ENCODE measurements at regions not wholly inside any gene's neighbourhood (a gene's known extent, or its start where the extent isn't known, plus 50 kb on each side); places are given as distances from the start of the nearest gene placed in this dataset.
"Not testable (repeated sequence)": the region's sequence is repeated elsewhere in the genome, so short reads cannot be mapped to it uniquely, and the experiment has no call there.

DNA sequence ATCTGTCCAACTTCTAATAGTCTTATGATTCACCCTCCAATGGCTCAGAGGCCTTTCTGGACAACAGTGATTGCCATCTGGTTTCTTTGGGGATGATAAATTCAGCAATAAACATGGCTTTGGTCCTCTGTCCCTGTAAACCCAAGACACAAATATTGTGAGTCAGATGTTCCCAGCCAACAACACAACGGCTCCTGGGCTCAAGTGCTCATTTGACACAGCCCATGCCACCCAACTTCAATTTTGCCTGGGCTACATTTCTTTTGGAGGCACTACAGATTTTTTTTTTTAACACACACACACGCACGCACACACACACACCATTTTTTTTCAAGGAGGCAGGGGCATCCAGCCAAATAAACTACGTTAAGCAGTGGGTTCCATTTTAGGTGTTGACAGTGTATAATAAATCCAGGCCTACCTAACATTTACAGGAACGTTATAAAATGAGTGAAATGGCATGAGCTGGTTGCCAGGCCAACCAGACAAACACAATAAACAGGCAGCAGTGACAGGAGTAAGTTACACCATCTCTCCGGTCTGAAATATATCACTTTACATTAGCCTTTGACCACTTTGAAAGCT lies 939.9 kb upstream of the SOX9 start:
- no peak for DNase-seq

DNA sequence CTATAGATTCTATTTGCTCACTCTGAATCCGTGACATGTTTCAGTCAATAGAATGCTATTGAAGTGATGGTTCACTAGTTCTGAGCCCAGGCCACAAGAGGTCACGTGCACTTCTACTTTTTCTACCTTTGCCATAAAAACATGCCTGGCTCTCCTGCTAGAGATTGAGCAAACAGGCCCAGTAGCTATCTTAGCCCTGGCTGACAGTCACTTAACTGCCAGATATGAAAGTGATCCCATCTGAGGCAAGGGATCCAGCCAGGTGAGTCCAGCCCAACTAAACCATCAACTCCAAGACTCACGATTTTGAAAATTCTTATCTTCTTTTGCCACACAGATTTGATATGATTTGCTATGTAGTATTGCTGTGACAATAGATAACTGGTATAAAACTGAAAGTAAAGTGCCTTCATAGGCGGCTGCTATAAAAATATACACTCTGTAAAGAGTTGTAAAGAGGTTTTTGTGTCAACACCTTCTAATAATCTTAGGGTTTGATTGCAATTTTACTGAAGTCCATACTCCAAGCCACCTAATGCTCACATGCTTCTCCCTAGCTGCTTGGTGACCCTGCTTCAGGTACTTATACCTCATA lies 937.7 kb upstream of the SOX9 start:
- no peak for DNase-seq

DNA sequence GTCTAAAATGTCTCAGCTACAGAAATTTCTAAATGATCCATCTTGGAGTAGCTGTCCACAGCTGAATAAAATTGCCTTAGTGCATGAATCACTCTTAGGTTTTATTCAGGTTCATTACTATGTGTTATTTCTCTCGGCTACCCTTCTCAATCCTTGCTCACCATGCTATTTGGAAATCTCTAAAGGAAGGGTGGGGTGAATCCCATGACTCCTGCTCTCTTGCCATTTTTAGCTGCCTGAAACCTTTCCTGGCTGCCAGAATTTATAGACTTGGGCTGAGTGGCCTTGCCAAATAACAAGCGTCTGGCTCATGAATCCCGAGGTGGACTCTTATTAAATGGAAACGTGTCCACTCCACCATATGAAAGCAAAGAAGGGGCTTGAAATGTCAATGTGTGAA lies 936.1 kb upstream of the SOX9 start:
- DNase-seq, result no peak

DNA sequence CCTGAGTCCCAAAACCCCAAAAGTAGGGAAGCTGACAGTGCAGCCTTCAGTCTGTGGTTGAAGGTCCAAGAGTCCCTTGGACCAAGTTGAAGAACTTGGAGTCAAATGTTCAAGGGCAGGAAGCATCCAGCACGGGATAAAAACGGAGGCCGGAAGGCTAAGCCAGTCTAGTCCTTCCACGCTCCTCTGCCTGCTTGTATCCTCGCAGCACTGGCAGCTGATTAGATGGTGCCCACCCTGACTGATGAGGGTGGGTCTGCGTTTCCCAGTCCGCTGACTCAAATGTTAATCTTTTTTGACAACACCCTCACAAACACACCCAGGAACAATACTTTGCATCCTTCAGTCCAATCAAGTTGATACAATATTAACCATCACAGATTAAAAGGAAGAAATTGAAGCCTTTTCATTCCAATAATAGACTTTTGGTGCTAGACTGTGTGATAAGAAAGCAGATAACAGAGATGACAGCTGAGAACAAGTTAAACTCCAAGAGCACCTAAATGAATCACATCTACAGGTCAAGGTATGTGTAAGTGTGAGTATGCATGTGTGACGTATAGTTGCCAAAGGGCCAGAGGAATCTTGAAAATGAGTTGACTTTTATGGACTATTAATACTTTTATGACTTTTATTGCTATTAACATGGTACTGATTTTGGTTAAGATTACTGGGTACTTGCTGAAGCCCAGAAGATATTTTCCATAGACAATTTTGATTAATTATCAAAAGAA lies 933.5 kb upstream of the SOX9 start:
- DNase-seq, result no peak

DNA sequence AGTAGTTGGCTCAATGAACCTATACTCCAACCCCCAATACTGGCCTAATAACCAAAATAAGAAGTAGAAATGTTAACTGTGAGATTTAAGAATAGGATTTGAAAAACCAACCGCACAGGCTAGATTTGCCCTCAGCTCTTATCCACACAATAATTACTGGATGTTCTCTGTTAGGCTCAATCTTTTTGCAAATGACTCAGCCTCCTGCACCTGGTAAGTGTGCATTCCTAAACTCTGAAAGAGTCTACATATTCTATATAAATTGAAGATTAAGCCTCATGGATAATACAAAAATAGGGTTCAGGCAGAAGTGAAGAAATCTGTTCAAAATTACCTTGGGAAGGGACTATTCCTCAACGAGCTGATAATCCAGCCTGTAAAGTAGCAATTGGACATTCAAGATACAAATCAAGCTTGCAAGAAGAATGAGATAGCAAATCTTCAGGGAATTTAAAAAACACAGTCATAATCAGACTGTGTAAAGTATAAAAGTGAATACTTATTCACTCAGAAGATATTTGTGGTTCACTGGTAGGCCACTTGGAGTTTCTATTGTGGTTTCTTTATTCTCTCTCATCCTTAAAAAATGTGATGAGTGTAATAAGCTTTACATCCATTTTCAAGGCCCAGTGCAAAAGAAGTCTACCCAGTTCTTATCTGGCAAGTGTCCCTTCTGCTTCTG lies 931.9 kb upstream of the SOX9 start:
- no peak for DNase-seq

DNA sequence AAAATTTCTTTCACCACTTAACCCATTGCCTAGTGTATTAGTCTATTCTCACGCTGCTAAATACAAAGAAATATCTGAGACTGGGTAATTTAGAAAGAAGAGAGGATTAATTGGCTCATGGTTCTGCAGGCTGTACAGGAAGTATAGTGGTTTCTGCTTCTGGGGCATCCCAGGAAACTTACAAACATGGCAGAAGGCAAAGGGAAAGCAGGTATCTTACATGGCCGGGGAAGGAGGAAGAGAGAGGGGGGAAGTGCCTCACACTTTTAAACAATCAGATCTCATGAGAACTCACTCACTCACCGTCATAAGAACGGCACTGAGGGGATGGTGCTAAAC lies 931.4 kb upstream of the SOX9 start:
- no peak for DNase-seq

DNA sequence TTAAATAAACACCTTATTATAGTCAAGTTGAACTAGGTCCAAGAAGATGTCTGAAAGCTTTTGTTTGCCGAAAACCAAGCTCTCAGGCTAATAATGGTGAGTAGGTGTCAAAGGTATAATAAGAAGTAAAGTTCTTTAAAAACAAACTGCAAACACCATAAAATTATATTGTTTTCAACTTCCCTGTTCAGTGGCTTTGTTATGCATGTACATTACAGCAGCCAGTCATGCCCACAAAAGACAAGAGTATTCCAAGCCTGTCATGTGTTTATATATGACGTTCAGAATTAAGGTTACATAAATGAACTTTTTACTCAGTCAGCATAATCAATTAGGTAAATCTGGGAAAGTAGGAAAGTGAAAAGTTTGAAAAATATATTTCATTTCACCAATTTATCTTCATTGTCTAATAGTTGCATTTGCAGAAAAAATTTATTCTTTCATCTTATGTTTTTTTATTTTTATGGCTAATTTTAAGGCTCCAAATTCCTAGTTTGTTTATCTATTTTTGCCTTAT lies 928.7 kb upstream of the SOX9 start:
- DNase-seq, result no peak

DNA sequence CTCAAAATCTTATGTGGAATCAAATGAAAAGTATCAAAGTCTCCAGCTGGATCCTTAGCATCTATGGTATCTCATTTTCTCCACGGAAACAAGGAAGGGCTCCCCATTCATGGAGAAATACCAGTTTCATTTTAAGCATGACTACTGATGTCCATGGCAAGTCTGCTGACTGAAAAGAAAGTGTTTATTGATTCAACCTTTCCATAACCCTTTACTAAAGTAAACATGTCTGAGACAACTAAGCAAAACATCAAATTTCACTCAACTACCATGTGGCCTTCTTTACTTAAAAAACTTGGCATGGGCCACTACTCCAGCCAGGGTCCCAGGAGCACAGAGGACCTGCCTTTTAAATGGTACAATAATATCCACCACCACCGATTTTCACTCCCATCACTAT lies 928.0 kb upstream of the SOX9 start:
- no peak for DNase-seq

DNA sequence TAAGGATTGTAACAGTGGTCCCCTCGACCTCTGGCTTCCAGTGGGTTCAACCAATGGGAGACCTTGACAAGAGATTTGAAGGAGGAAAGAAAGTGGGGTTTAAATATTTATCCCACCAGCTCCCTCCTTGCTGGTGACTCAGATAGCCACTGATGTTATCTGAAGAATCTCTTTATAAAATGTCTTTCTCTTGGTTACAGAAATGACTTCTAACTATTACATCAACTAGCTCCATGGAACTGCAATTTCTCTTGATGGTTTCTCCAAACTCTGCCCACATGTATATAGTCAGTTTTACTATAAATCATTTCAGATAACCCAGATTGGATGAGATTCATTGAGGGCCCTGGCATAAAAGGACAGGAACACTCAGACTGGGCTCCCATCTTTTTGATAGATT lies 920.2 kb upstream of the SOX9 start:
- DNase-seq, result no peak

DNA sequence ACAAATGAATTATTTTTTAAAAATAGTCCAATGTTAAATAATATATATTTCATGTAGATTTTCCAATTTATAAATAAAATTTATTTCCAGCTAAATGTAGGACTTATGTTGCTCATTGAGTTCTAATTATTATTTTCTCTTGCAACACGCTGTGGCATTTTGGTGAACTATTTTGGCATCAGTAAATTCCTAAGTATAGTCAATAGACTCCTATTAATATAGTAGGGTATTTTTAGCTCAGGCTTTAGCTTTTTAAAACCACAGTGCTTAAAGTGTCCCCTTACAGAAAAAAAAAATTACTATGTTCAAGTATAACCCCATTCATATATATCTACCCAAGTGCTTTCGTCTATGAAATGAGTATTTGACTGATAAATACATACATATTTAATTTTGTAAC lies 919.2 kb upstream of the SOX9 start:
- DNase-seq, result no peak

DNA sequence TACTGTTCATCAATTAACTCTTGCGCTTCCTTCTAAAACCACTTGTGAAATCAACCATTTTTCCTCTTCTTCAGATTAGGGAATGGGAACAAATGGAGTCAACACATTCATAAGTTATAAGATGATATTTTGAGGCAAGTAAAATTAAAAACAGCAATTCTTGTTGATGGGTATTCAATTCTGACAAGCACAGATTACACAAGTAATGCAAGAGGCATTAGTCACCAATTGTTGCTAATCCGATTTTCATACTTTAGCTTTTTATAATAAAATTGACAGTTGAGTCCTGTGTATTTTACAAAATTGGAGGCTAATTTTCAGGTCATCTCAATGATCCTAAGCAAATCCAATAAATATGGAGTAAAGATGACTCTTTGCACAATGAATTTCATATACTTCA lies 918.4 kb upstream of the SOX9 start:
- no peak for DNase-seq

DNA sequence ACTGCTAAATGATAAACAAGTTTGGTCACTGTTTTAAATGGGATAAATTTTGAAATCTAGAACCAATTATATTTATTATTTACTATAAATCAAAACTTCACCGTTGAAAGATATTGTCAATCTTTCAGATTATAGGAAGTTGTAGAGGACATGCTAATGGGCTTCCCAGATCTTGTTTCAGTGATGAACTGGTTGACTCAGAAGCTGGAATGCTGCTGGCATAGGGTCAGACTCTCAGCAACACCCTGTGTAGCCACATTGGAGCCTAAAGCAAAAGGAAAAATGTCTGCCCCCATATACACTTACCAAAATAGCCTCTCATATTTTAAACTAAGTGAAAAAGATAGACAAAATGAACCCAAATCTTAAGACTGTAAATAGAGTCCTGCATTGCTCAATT lies 916.9 kb upstream of the SOX9 start:
- DNase-seq, result no peak

DNA sequence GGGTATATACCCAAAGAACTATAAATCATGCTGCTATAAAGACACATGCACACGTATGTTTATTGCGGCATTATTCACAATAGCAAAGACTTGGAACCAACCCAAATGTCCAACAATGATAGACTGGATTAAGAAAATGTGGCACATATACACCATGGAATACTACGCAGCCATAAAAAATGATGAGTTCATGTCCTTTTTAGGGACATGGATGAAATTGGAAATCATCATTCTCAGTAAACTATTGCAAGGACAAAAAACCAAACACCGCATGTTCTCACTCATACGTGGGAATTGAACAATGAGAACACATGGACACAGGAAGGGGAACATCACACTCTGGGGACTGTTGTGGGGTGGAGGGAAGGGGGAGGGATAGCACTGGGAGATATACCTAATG lies 914.9 kb upstream of the SOX9 start:
- not testable (repeated sequence) for DNase-seq

DNA sequence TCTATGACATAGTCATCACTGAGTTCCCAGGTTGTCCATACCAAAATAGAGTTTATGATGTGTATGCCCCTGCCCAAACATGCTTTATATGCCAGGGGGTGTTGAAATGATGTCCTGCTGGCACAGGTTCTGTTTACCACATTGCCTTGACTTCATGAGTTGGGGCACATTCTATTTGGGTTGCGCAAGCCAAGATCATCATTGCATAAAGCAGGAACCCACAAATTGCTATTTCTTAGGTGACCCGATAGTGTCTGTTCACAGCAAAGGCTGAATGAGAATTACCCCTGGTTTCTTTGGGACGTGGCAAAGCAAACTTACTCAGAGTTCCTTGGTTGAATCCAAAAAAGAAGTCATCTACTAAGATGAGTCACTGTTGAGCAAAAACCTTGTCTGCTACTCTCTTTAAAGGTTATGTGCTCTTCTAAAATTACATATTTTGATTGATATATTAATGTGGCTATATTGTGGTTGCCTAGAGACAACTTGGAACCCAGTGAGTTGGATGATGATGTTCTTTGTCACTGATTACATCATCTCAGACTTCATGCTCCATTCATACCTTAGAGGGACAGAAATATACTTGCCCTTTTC lies 912.6 kb upstream of the SOX9 start:
- no peak for DNase-seq

DNA sequence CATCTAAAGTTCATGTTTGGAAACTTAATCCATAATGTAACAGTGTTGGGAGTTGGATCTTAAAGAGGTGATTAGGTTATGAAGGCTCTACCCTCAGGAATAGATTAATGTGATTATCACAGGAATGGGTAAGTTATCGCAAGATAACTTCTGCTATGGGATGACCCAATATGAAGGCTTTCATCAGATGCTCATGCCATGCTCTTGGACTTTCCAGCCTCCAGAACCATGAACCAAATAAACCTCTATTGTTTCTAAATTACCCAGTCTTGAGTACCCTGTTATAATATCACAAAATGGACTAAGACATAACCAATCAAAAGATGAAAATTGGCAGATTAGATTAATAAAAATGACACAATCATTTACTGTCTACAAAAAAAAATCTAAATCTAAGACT lies 906.9 kb upstream of the SOX9 start:
- no peak for DNase-seq

DNA sequence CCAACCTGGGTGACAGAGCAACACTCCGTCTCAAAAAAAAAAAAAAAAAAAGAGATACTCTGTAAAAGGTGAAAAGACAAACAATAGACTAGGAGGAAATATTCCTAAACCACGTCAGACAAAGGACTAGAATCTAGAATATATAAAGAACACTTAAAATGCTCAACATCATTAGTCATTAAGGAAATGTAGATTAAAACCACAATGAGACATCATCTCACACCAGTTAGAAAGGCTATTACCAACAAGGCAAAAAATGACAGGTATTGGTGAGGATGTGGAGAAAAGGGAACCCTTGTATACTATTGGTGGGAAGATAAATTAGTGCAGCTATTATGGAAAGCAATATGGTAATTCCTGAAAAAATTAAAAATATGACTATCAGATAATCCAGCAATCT lies 903.1 kb upstream of the SOX9 start:
- no peak for DNase-seq

DNA sequence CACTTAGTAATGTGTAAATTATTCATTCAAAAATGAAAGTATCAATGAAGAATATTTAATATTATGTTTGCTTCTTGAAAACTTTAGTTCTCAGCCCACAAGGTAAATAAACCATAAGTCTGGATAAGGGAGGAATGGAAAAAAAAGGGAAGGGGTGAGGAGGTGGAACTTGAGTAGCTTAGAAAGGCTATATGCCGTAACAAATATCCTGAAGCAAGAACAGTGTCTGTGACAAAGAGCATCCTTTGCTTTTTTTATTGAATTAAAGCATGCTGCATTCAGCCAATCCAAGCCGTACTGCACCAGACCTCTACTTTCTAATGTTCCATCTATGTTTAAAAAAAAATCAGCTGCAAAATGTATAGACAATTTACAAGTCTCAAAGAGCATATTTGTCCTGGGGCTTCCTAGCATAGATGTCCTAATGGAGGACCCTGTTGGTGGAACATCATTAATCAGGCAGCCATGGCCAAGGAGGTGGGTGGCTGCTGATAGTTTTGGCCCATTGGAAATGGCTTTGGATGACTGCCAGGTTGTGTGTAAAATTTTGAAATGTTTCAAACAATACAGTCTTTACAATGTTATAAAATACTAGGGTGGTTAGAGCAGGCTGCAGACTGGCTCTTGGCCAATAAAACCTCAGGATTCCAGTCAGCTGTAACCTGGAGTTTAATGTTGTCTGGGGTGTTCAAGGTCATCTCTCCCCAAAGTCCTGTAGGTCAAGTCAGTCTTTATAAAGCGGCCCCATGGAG lies 895.8 kb upstream of the SOX9 start:
- no peak for DNase-seq

DNA sequence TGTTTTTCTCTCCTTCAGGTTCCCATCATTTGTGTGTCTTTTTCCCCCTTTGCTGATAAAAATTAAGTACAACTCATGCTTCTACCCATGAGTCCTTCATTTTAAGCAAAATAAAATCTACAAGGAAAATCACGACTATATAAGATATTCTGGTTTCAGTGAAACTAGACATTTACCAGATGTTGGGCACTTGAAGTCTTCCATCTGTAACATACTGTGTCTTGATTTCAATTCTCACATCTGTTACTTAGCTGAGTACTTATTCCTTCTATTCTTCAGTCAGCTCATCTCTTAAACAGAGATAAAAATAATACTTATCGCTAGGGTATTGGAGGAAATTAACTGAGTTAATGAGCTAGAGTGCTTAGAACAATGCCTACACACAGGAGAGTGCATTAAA lies 893.0 kb upstream of the SOX9 start:
- no peak for DNase-seq

DNA sequence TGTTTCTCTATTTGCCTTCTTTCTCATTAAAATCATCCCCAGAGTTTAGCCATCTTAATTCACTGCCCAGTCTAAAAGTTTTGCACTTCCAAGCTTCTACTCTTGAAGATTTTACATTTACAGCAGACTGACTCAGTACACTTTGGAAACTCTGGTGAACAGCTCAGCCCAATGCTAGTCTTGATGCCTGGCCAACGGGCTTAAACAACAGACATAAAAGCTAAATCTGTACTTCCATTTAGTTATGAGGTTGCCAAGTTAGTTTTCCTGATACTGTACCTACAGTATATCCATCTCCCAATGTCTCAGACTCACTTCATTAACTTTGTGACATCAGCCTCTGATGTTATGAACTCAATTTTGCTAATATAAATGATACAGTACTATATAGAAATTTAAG lies 891.8 kb upstream of the SOX9 start:
- no peak for DNase-seq

DNA sequence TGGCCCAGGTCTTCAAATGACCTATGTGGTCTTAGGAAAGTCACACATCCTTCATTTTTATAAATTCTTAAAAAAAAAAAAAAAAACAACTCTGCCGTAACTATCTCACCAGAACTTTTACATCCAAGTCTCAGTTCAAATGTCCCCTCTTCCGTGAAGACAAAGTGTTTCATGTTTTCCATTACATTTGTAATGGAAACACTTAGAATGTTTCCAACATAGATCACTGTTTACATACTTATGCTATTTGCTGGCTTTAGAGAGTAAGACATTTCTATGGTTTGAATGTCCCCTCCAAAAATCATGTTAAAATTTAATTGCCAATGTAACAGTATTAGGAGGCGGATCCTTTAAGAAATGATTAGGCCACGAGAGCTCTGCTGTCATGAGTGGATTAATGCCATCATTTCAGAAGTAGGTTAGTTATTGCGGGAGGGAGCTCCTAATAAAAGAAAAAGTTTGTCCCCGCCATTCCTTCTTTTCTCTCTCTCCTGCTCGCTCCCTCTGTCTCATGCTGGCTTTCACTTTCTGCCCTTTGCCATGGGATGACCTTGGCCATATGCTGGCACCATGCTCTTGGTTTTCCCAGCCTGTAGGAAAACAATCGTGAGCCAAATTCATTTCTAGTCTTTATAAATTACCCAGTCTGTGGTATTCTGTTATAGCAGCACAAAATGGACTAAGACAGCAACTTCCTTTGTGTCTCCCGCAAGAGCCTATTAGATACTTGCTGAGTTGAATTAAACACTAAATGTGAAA lies 887.8 kb upstream of the SOX9 start:
- DNase-seq, result no peak

DNA sequence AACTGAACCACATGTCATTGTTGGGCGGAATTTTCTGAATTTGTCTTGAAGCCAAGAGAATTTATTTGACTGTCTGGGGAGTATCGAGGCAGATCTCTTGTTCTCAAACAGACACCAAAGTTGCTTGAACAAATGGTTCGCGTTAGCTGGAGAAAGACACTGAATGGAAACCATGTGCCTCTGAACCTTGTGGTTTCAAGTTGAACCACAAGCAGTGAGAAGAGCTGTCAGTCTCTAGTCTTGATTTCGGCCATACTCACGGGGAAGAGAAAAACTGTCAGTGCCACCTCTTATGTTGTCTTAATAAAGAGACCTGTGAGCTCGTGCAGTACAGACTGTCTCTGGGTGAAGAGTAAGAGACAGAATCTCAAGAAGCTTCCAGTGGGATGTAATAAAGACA lies 886.5 kb upstream of the SOX9 start:
- no peak for DNase-seq

DNA sequence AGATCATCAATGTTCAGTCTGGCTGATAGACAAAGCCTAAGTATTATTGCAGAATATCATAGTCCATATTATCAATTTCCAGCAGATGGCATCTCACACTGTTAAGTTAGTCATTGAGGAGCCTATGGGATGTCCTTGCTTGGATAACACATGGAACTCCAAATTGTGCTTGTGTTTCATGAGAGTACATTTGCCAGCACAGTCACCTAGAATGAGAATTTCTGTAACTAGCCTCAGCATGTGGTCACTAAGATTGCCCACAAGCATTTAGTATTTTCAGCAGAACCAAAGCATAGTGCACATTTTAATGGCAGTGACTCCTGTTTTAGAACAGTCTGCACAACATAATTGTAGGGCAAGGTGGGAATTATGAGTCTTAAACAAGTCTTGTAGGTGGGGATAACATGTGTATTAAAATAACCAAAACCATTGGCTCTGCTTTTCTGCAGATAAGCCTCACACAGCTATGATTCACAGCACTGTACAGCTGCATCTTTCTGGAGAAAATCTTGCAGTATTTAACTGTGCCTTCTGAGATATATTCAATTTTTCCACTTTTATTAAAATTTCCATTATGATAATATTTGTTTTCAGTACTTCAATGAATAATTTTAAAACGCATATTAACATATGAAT lies 882.8 kb upstream of the SOX9 start:
- no peak for DNase-seq
